ENCODE measurements at regions not wholly inside any gene's neighbourhood (a gene's known extent, or its start where the extent isn't known, plus 50 kb on each side); places are given as distances from the start of the nearest gene placed in this dataset.

GRCh38 chr2:125736306-125736705 is 919.7 kb upstream of the GYPC start:
- no peak for TF ChIP-seq REST (IDR thresholded peaks at IDR 0.05; ENCODE audit: borderline replicate concordance in 1 of 2, low read depth in 1 of 2, low read length in 2 of 2)
- no peak for TF ChIP-seq RFX5 (IDR thresholded peaks at IDR 0.05; ENCODE audit: low read depth, low read length)

Data from HepG2 (cell line).